ENCODE measurements at regions not wholly inside any gene's neighbourhood (a gene's known extent, or its start where the extent isn't known, plus 50 kb on each side); places are given as distances from the start of the nearest gene placed in this dataset.

GRCh38 chr2:138922973-138923563, 142.9 kb upstream of the NXPH2 start:
- H3K27me3 ChIP-seq (ENCODE audit: control insufficient read depth, insufficient read depth, low read length), result no peaks in the 10 kb centered on the region
- no peak for TF ChIP-seq CTCF (IDR thresholded peaks at IDR 0.05; ENCODE audit: insufficient read depth, low read depth, low read length)
- DNase-seq (ENCODE audit: low read depth), result no peak
- POLR2A ChIA-PET, result no interaction called here
- H3K4me3 ChIP-seq (ENCODE audit: low read depth, low read length), result no peak overlapping the region
- H3K36me3 ChIP-seq (ENCODE audit: control insufficient read depth, insufficient read depth, low read length), result no peaks in the 10 kb centered on the region
- CTCF ChIA-PET, result no interaction called here

- TF ChIP-seq CTCF (IDR thresholded peaks at IDR 0.05; ENCODE audit: insufficient read depth, low read depth, low read length), result no peak
- no peaks in the 10 kb centered on the region for H3K27me3 ChIP-seq (ENCODE audit: control insufficient read depth, insufficient read depth, low read length)
- ChIA-PET CTCF (no interaction called here), POLR2A (no interaction called here)
- DNase-seq (ENCODE audit: low read depth), result no peak
- H3K4me3 ChIP-seq (ENCODE audit: low read depth, low read length), result no peak overlapping the region
- no peaks in the 10 kb centered on the region for H3K36me3 ChIP-seq (ENCODE audit: control insufficient read depth, insufficient read depth, low read length)
Measured at GRCh38 chr2:138919120-138919747, 139.0 kb upstream of the NXPH2 start.

GRCh38 chr2:138910427-138910826, 130.2 kb upstream of the NXPH2 start:
- Histone ChIP-seq H3K36me3 (ENCODE audit: control insufficient read depth, insufficient read depth, low read length) (no peaks in the 10 kb centered on the region), H3K27me3 (ENCODE audit: control insufficient read depth, insufficient read depth, low read length) (no peaks in the 10 kb centered on the region), H3K4me3 (ENCODE audit: low read depth, low read length) (no peak overlapping the region)
- TF ChIP-seq CTCF (IDR thresholded peaks at IDR 0.05; ENCODE audit: insufficient read depth, low read depth, low read length), result no peak
- ChIA-PET POLR2A (no interaction called here), CTCF (no interaction called here)
- DNase-seq (ENCODE audit: low read depth), result no peak

- no peaks in the 10 kb centered on the region for H3K27me3 ChIP-seq (ENCODE audit: control insufficient read depth, insufficient read depth, low read length)
- H3K36me3 ChIP-seq (ENCODE audit: control insufficient read depth, insufficient read depth, low read length), result no peaks in the 10 kb centered on the region
- H3K4me3 ChIP-seq (ENCODE audit: low read depth, low read length), result no peak overlapping the region
- ChIA-PET CTCF (no interaction called here), POLR2A (no interaction called here)
- no peak for TF ChIP-seq CTCF (IDR thresholded peaks at IDR 0.05; ENCODE audit: insufficient read depth, low read depth, low read length)
- no peak for DNase-seq (ENCODE audit: low read depth)
Measured at GRCh38 chr2:138906549-138906948, 126.4 kb upstream of the NXPH2 start.

GRCh38 chr2:138902239-138902871, 122.2 kb upstream of the NXPH2 start:
- ChIA-PET CTCF (no interaction called here), POLR2A (no interaction called here)
- Histone ChIP-seq H3K27me3 (ENCODE audit: control insufficient read depth, insufficient read depth, low read length) (no peaks in the 10 kb centered on the region), H3K4me3 (ENCODE audit: low read depth, low read length) (no peak overlapping the region), H3K36me3 (ENCODE audit: control insufficient read depth, insufficient read depth, low read length) (no peaks in the 10 kb centered on the region)
- no peak for DNase-seq (ENCODE audit: low read depth)
- TF ChIP-seq CTCF (IDR thresholded peaks at IDR 0.05; ENCODE audit: insufficient read depth, low read depth, low read length), result no peak

Data from BJ (cell line).